RWPE2 (cell line): ENCODE measurements at regions not wholly inside any gene's neighbourhood (a gene's known extent, or its start where the extent isn't known, plus 50 kb on each side); places are given as distances from the start of the nearest gene placed in this dataset.

Experiments used
- ATAC-seq: fragments of 200-7000 bp; cut with Tn5 transposase; 3 replicates; pipeline ENCODE4 v1.9.1; 2021; ENCODE audit warnings: low read depth
- DNase-seq: peaks from one replicate; pipeline ENCODE4 v3.0.0-alpha.2; 2020; ENCODE audit warnings: low spot score
- H3K27ac ChIP-seq: fragments of 450-650 bp; 2 replicates; pipeline ENCODE4 v1.5.1; 2017; ENCODE audit warnings: mild to moderate bottlenecking; ENCODE audit not compliant: poor library complexity, severe bottlenecking
- H3K27me3 ChIP-seq: fragments of 250-450 bp; sonication (Bioruptor Pico); 2 replicates; pipeline ENCODE4 v1.5.1; 2021; ENCODE audit warnings: mild to moderate bottlenecking, moderate library complexity; ENCODE audit not compliant: insufficient read depth, poor library complexity, severe bottlenecking
- H3K36me3 ChIP-seq: fragments of 250-450 bp; sonication (Bioruptor Pico); 2 replicates; pipeline ENCODE4 v1.5.1; 2020; ENCODE audit warnings: low read depth, mild to moderate bottlenecking, moderate library complexity
- H3K4me1 ChIP-seq: fragments of 250-450 bp; sonication (Bioruptor Pico); 2 replicates; pipeline ENCODE4 v1.5.1; 2021; ENCODE audit warnings: mild to moderate bottlenecking, moderate library complexity; ENCODE audit not compliant: insufficient read depth, poor library complexity, severe bottlenecking
- H3K4me3 ChIP-seq: fragments of 250-450 bp; sonication (Bioruptor Pico); 2 replicates; pipeline ENCODE4 v1.5.1; 2021; ENCODE audit warnings: mild to moderate bottlenecking, moderate library complexity; ENCODE audit not compliant: severe bottlenecking
- H3K9me3 ChIP-seq: fragments of 250-450 bp; sonication (Bioruptor Pico); 2 replicates; pipeline ENCODE4 v1.5.1; 2021; ENCODE audit warnings: mild to moderate bottlenecking, moderate library complexity; ENCODE audit not compliant: severe bottlenecking
- CTCF ChIP-seq: fragments of 450-650 bp; IDR thresholded peaks from one replicate; pipeline ENCODE4 v1.5.1; 2017; ENCODE audit warnings: mild to moderate bottlenecking, moderate library complexity; ENCODE audit not compliant: poor library complexity, severe bottlenecking

- Histone ChIP-seq H3K4me1 (peaks cover 5% of the 10 kb centered on the region), H3K27me3 (no peaks in the 10 kb centered on the region), H3K9me3 (no peaks in the 10 kb centered on the region), H3K36me3 (no peaks in the 10 kb centered on the region), H3K27ac (no peak overlapping the region), H3K4me3 (no peak overlapping the region)
- DNase-seq (no peak), ATAC-seq (no peak)
- TF ChIP-seq CTCF = no peak
Measured at GRCh38 chr5:39629946-39630345, 205.2 kb upstream of the DAB2 start.

- Histone ChIP-seq H3K27ac (no peak overlapping the region), H3K4me1 (peaks cover 13% of the 10 kb centered on the region), H3K4me3 (no peak overlapping the region), H3K36me3 (no peaks in the 10 kb centered on the region), H3K9me3 (no peaks in the 10 kb centered on the region), H3K27me3 (no peaks in the 10 kb centered on the region)
- DNase-seq (no peak), ATAC-seq (no peak)
- TF ChIP-seq CTCF = no peak
Measured at GRCh38 chr5:39628348-39628747, 203.6 kb upstream of the DAB2 start.

DNA sequence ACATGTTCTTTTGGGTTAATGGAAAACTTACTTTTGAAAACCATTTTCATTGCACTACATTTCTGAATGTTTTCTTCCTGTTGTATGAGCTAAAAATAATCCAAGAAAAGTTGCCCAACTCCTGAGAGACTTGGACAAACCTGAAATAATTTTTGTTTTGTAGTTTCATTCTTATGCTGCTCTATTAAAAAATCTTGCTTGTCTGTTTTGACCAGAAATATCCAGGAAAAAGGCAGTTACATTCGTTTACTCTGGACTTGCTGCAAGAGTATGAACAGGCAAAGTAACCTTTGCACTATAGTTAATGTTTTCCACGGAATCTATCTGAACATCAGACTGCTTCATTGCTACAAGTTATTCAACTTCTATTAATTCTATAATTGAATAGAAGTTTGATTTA, 200.1 kb upstream of the DAB2 start:
- no peak overlapping the region for H3K4me3 ChIP-seq
- ATAC-seq (no peak), DNase-seq (no peak)
- H3K36me3 ChIP-seq = no peaks in the 10 kb centered on the region
- H3K4me1 ChIP-seq = peaks cover 13% of the 10 kb centered on the region
- H3K9me3 ChIP-seq = no peaks in the 10 kb centered on the region
- no peaks in the 10 kb centered on the region for H3K27me3 ChIP-seq
- H3K27ac ChIP-seq = no peak overlapping the region
- TF ChIP-seq CTCF = no peak

DNA sequence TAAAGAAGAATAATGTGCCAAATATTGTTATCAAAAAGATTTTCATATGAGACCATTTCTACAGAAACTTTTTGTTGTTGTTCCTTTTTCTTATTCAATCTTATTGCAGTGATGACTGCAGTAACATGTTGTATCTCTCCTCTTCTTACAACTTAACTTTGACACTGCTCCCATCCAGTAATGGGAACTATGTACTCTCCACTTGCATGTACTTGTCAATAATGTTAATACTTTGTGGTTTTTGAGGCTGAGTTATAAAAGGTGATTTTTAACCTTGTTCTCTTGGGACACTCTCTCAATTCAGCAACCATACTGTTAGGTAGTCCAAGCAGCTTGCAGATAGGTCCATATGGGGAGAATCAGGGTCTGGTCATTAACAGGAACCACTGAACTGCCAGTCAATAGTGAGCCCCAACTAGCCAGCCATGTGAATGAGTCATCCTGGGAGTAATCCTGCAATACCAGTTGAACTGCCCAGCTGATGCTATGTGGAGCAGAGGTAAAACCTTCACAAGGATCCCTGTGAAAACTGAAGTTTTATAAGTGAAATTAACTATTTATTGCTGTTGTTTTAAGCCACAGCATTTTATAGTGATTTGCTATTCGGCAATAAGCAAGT, 199.6 kb upstream of the DAB2 start:
- Histone ChIP-seq H3K27ac (no peak overlapping the region), H3K4me3 (no peak overlapping the region), H3K4me1 (peaks cover 13% of the 10 kb centered on the region), H3K36me3 (no peaks in the 10 kb centered on the region), H3K9me3 (no peaks in the 10 kb centered on the region), H3K27me3 (no peaks in the 10 kb centered on the region)
- TF ChIP-seq CTCF = no peak
- ATAC-seq = peak; percentile 99
- DNase-seq = no peak

GRCh38 chr5:39623291-39623865, 198.6 kb upstream of the DAB2 start:
- TF ChIP-seq CTCF = no peak
- Histone ChIP-seq H3K4me3 (no peak overlapping the region), H3K9me3 (no peaks in the 10 kb centered on the region), H3K36me3 (no peaks in the 10 kb centered on the region), H3K27ac (no peak overlapping the region), H3K4me1 (peaks cover 13% of the 10 kb centered on the region), H3K27me3 (no peaks in the 10 kb centered on the region)
- no peak for ATAC-seq
- DNase-seq = no peak
